ENCODE measurements at regions not wholly inside any gene's neighbourhood (a gene's known extent, or its start where the extent isn't known, plus 50 kb on each side); places are given as distances from the start of the nearest gene placed in this dataset.

DNA sequence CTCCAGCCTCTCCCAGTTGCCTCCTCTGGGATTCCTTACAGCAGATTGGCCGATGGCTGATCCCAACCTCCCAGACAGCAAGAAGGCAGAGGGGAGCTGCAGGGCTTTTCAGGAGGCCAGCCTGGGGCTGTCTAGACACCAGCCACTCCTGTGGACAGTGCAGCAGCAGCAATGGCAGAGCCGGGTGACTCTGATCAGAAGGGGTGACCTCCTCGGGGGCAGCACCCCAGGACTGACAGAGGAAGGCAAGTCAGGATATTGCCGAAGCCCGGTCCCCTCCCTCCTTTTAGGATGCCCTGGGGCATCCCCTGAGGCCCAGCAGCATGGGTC is 84.5 kb downstream of the INHBB start:
- in situ Hi-C loops (cut with MboI; ENCODE audit: low sequenced_read_pairs, unreplicated experiment) = no loop called here
- DNase-seq (ENCODE audit: low spot score) = no peak
- TF ChIP-seq, protein P1, sequence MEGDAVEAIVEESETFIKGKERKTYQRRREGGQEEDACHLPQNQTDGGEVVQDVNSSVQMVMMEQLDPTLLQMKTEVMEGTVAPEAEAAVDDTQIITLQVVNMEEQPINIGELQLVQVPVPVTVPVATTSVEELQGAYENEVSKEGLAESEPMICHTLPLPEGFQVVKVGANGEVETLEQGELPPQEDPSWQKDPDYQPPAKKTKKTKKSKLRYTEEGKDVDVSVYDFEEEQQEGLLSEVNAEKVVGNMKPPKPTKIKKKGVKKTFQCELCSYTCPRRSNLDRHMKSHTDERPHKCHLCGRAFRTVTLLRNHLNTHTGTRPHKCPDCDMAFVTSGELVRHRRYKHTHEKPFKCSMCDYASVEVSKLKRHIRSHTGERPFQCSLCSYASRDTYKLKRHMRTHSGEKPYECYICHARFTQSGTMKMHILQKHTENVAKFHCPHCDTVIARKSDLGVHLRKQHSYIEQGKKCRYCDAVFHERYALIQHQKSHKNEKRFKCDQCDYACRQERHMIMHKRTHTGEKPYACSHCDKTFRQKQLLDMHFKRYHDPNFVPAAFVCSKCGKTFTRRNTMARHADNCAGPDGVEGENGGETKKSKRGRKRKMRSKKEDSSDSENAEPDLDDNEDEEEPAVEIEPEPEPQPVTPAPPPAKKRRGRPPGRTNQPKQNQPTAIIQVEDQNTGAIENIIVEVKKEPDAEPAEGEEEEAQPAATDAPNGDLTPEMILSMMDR (IDR thresholded peaks at IDR 0.05; ENCODE audit: borderline replicate concordance, control extremely low read depth, extremely low read depth, insufficient read depth, missing control alignments) = no peak

DNA sequence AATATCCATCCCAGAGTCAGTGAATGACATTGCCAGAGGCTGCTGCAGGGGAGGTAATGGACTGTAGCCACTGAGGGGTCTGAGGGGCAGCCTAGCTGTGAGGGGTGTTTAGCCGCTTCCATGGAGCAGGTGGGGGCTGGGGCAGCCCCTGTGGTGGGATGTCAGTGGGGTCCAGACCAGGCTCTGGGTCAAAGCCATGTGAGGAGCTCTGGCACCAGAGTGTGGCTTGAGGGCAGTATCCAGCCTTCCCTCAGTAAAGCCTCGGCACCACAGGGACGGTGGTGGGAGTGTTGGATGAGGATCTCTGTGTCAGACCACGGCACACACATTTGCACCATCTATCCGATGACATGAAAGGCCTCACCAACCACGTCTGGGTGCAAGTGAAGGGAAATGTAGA is 85.0 kb downstream of the INHBB start:
- no peak for DNase-seq (ENCODE audit: low spot score)
- TF ChIP-seq, protein P1 (IDR thresholded peaks at IDR 0.05; ENCODE audit: borderline replicate concordance, control extremely low read depth, extremely low read depth, insufficient read depth, missing control alignments) = no peak
- in situ Hi-C loops (cut with MboI; ENCODE audit: low sequenced_read_pairs, unreplicated experiment) = no loop called here

DNA sequence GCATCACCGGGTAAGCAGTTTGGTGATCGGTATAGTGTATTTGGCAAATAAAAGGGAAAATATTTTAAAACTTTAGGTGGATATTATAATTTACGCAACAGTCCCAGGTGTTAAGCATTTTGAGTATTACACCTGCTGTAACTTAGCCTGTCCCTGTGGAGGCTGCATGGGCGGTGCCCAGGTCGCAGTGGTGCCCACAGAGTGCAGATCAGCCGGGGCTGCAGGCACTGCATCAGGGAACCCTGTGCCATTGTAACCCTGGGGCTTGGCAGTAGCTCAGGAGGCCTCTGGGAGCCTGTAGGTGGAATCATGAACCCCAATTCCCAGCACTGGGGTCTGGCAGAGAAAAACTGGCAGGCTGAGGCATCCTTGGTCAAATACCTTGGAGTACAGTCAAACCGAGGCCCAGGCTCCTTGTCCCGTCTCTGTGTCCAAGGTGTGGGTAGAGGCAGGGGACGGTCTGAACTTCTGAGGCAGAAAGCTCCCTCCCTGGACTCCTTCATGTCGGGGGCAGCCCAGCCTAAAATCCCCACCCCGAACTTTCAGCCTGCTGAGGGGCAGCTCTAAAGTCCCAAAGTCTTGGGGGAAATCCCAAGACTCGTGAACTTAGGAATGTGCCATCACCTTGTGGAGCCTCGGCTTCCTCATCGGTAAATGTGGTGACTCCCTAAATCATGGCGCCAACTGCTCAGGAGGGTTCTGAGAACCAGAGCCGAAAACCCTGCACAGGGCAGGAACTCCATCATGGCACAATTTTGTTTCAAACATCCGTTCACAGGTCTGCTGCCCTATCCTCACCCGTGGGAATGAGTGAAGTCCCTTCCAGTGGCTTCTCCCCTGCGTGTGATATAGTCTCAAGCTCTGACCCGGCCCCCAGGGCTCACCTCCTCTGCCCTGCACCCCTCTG is 85.7 kb downstream of the INHBB start:
- DNase-seq (ENCODE audit: low spot score) = no peak
- TF ChIP-seq, protein P1 (IDR thresholded peaks at IDR 0.05; ENCODE audit: borderline replicate concordance, control extremely low read depth, extremely low read depth, insufficient read depth, missing control alignments) = no peak
- in situ Hi-C loops (cut with MboI; ENCODE audit: low sequenced_read_pairs, unreplicated experiment) = no loop called here

DNA sequence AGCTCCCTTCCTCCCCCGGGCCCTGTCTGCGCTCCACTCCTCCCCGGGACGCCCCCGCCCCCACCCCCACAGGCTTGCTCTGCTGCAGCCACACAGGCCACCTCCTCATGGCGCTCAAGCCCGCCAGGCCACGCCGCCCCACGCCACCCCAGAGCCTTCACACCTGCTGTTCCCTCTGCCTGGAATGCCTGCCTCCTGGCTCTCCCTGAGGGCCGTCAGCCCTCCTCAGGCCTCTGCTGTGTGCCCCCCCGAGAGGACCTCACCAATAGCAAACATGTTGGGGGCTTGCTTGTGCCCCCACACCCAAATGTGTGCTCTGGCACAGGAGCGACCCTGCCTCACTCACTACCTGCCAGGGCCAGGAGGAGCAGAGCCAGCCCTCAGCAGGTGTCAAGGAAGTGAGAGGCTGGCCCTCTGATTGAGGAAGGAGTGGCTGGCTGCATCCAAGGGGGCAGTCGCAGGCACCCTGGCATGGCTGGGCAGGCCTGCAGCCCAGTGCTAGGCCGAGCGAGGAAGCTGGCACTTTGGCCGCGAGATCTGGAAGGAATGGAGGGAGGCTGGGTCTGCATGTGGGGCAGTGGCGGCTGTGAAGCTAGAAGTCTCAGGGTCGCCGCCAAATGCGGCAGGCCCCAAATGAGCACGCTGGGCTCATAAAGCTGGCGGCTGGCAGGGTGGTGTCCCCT is 86.5 kb downstream of the INHBB start:
- TF ChIP-seq, protein P1 (IDR thresholded peaks at IDR 0.05; ENCODE audit: borderline replicate concordance, control extremely low read depth, extremely low read depth, insufficient read depth, missing control alignments) = no peak
- in situ Hi-C loops (cut with MboI; ENCODE audit: low sequenced_read_pairs, unreplicated experiment) = no loop called here

DNA sequence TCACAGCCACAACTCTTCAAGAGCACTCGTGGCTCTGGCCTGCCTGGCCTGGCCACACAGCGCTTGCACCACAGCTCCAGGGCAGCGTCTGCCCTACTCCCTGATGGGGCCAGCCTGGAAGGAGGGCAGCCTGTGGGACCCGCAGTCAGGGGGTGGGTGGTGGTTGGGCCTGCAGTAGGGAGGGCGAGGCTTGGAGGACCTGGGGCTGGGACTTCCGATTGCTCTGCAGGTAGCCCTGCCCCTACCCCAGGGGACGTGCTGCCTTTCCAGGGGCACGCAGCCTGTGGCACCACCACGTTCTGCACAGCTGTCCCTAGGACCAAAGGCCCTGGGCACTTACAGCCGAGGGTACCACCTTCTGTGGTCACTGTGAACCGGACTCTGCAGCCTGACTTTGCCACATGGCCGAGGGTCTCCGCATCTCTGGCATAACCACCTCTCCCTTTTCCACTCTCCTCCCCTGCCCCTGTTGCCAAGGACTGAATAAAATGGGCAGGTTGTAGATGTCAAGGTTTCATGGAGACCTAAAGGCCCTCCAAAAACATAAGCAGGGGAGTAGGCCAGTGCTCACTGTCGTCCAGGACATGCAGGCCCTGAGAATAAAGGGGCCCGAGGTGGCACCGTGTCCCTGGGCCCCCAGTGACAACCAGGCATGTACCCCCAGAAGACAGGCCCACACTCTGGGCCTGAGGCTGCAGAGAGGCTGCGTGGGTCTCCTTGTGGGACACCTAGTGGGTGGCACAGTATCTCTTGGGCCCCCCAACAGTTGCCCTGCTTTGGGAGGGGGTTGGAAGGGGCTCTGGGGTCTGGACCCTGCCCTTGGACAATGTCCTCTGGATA is 87.3 kb downstream of the INHBB start:
- TF ChIP-seq, protein P1 (IDR thresholded peaks at IDR 0.05; ENCODE audit: borderline replicate concordance, control extremely low read depth, extremely low read depth, insufficient read depth, missing control alignments) = no peak
- no peak for DNase-seq (ENCODE audit: low spot score)
- in situ Hi-C loops (cut with MboI; ENCODE audit: low sequenced_read_pairs, unreplicated experiment) = no loop called here

More for the DNA sequence above, 86.5 kb downstream of the INHBB start:
- no peak for DNase-seq (ENCODE audit: low spot score)

DNA sequence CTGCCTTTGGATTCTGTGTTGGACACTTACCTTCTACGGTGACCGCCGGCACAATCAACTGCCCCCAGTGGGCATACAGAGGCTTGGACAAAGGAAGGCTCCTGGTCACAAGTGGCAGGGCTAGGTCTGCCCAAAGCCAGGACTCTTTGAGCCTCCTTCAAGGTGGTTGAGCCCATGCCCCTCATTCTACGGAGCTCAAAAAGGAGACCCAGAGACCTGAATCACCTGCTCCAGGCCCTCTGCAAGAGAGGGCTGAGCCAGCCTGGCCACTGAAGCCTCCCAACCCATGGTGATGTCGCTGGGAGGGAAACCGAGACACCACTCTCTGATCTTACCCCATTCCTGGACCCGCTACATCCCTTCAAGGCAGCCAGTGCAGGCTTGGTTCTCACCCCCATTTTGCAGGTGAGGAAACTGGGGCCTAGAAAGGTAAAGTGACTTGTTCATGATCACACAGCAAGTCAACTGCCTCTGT is 87.9 kb downstream of the INHBB start:
- in situ Hi-C loops (cut with MboI; ENCODE audit: low sequenced_read_pairs, unreplicated experiment) = no loop called here

More for the DNA sequence above, 87.9 kb downstream of the INHBB start:
- TF ChIP-seq, protein P1 (IDR thresholded peaks at IDR 0.05; ENCODE audit: borderline replicate concordance, control extremely low read depth, extremely low read depth, insufficient read depth, missing control alignments) = no peak
- DNase-seq (ENCODE audit: low spot score) = no peak
